GM04504 (cell line): ENCODE measurements at regions not wholly inside any gene's neighbourhood (a gene's known extent, or its start where the extent isn't known, plus 50 kb on each side); places are given as distances from the start of the nearest gene placed in this dataset.

Source experiments
- DNase-seq: peaks from one replicate; pipeline ENCODE4 v3.0.0-alpha.2; 2012; ENCODE audit warnings: low read depth

- no peak for DNase-seq
These were observed 121.8 kb upstream of the WNT4 start for GRCh38 chr1:22264464-22265341.

DNA sequence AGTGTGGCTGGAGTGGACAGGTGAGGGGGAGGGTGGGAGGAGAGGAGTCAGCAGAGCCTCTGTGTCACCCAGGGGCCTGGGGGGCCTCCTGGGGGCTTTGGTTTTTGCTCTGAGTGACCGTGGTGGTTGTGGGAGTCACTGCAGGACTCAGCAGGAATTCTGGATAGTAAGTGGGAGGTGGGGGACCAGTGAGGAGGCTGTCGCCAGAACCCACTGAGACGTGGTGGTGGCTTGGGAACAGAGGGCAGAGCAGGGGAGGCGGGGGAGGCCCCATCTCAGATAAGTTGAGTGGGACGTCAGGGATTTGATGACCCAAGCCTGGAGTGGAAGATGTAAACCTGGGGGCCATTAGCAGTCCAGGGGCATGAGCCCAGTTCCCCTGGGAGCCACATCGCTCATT is 123.2 kb upstream of the WNT4 start:
- no peak for DNase-seq

DNA sequence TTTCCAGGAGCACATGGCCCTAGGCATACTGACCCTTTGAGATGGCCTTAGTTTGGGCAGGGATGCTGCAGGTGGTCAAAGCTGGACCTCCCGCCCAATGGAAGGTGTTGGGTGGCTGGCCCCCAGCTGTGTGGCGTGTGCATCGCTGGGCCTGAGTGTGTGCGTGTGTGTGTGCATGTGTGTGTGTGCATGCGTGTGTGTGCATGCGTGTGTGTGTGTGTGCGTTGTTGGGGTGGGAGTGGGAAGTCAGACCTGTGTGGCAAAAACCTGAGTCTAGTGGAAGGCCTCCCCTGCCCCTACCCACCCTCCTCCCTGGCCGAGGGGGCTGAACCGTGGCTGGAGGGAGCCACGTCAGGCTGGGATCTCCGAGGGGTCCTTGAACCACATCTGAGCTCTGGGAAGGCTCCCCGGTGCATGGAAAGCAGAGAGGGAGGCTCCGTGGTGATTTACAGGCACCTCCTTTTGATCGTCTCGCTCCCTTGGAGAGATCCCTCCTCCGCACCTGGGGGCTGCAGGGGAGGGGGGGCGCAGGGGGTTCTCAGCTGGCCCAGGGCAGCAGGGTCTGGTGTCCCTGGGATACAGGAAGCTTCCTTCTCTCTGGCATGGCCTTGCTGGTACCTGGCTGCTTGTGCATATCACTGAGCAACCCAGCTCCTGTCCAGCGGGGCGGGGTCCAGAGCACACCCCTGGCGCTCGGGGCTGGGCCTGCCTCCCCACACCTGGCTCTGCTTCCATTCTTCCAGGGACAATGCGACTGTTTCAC is 124.7 kb upstream of the WNT4 start:
- no peak for DNase-seq

GRCh38 chr1:22268327-22268726 is 125.4 kb upstream of the WNT4 start:
- DNase-seq, result no peak

- DNase-seq, result no peak
These were observed 129.2 kb upstream of the WNT4 start for GRCh38 chr1:22271847-22272801.

- no peak for DNase-seq
These were observed 131.1 kb upstream of the WNT4 start for GRCh38 chr1:22273686-22274681.

DNA sequence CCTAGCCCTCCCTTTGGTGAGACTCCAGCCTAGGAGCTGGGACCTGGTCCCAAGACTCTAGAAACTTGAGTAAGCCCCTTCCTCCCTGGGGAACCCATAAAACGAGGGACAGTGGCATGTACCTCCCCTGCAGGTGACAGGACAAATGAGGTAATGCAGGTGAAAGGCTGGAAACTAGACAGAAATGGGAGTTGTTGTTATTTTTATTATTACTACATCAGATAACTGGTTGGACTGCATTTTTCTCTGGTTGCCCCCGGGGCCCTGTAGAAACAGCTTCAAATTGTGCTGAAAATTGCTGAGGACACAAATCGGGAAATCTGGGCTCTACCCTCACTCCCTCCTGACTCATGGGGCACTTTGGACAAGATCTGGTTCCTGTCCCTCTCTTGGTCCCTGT is 132.3 kb upstream of the WNT4 start:
- no peak for DNase-seq

DNA sequence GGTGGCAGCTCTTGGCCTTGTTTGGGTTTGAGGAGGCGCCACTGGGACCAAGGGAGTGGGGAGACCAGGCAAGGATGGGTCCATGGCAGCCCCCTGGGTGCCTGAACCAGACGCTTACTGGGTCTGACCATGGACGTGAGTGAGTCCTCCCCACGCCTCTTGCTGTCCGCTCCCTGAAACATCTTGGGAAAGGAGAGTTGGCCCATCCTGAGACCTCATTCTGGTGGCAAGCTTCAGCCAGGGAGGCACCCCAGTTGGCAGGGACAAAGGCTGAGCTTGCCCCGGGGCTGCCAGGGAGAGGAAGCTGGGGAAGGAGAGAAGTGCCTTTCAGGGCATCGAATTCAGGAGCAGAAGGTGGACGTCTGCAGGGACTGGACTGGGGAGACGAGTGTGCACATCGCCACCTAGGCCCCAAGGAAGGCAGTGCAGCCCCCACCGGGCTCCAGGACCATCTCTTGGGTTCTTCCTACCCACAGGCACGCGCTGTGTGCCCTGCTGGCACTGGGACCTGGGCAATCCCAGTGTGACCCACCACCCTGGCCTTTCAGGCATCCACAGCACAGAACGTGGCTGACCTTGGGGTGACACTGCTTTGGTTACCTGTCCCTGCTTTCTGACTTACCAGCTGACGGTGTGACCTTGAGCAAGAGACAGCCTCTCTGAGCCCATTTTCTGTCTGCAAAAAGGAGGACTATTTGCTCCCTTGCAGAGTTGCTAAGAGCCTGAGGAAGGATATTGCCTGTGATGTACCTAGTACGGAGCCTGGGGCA is 132.9 kb upstream of the WNT4 start:
- DNase-seq, result peak; percentile 12

DNA sequence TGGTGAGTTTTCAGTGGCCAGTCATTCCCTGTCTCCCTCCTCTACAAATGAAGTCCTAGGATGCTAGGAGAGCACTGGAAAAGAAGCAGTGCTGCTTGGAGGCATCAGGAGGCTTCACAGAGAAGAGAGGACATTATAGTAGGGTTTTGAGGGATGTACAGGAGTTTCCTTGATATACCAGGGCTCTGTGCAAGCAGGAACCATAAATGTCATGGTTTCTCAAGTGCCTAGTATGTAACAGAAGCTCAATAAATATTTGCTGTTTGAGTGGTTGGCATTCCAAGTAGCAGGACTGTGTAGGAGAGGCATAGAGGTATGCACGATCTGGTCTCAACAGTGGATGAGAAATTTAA is 133.5 kb upstream of the WNT4 start:
- no peak for DNase-seq

DNA sequence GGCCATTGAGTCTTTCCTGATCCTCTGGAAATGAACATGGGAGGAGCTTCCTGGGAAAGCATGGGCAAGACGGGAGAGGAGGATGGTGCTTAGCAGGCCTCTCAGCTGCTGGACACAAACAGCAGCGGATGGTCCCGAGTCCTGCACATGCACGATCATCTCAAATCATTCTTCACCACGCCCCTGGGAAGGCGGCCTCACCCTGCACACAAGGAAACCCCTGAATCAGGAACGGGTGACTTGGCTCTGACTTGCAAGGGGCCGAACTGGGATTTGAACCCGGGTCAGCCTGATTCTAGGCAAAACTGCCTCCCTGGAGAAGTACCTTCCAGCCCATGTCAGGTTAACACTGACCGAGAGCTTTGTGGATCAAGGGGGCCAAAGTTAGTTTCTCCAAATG is 134.8 kb upstream of the WNT4 start:
- DNase-seq, result no peak

DNA sequence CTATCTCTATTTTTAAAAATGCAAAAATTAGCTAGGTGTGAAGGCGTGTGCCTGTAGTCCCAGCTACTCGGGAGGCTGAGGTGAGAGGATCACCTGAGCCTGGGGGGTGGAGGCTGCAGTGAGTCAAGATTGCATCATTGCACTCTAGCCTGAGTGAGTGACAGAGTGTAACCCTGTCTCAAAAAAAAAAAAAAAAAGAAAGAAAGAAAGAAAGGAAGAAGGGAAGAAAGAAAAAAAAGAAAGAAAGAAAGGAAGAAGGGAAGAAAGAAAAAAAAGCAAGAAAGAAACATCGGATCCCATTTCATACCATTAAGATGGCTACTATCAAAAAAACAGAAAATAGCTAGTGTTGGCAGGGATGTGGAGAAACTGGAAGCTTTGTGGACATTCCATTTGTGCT is 136.8 kb upstream of the WNT4 start:
- no peak for DNase-seq

- no peak for DNase-seq
These were observed 137.6 kb upstream of the WNT4 start for GRCh38 chr1:22280526-22280925.

GRCh38 chr1:22281521-22282363 is 138.8 kb upstream of the WNT4 start:
- DNase-seq, result no peak

DNA sequence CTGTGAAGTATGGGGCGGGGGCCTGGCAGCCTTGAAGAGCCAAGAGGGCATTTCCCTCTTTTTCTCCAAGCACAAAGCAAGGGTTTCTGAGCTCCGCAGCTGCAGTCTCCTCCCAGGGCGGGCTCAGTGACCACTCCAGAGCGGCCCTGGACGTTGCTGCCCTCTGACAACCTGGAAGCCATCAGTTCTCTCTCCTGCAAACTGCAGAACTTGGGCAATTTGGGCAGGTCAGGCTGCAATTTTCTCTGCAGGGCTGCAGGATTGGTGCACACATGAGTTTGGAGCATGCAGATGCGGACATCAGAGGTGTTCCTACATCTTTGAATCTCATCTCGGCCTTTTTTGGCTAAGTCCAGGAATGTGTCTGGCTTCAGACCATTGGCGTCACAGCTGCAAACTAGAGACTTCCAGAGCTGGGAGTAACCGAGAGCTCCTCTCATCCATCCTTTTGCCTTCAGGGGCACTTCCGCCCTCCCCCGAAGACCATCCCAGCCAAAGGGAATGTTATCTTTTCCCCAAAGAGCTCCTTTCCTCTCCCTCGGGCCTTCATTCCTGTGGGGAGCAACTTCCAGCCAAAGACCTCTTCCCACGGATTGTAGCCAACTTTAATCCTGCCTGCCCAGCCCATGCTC is 139.6 kb upstream of the WNT4 start:
- no peak for DNase-seq

GRCh38 chr1:22283596-22283995 is 140.7 kb upstream of the WNT4 start:
- no peak for DNase-seq

DNA sequence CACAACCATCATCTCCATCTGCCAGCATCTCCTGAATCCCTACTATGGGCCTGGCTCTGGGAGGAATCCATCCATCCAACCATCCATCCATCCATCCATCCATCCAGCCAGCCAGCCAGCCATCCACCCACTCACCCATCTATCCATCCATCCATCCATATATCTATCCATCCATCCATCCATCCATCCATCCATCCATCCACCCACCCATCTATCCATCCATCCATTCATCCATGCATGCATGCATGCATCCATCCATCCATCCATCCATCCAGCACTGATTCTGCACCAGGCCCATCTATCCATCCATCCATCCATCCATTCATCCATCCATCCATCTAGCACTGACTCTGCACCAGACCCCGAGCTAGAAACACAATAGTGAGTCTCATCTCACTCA is 141.3 kb upstream of the WNT4 start:
- no peak for DNase-seq

DNA sequence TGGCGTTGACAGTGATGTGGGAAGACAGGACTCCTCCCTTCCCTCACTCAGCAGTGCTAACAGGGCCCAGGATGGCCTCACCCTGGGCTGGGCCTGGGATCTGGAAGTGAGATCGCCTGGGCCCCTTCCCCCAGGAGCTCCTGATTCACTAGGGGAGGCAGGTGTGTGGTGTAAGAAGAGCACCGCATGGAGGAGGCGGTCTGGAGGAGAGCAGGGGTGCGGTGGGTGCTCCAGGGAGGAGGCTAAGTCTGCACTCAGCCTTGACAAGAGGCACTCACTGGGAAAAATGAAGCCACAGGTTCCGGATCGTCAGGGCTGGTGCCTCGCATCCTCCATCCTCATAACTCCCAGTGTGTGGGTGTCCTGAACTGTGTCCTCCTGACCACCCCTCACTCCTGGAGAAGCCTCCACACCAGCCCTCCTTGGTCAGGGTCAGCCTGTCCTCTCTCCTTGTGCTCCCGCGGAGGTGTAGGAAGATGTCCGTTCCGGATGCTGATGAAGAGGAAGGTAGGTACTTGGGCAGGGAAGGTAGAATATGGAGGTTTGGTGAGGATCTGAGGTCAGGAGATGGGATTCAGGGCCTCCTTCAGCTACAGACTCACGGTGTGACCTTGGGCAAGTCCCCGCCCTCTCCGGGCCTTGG is 142.1 kb upstream of the WNT4 start:
- no peak for DNase-seq
